Lung microvascular endothelial cell (primary cell): ENCODE measurements at regions not wholly inside any gene's neighbourhood (a gene's known extent, or its start where the extent isn't known, plus 50 kb on each side); places are given as distances from the start of the nearest gene placed in this dataset.

Experiments used
- DNase-seq, 2 donors: peaks; one replicate each; pipeline versions ENCODE4 v3.0.0 to v3.0.0-alpha.2; 2010; ENCODE audit warnings: low read depth in 2 of 2

GRCh38 chr20:40769677-40770285, 80.7 kb upstream of the MAFB start:
- no peak for DNase-seq

GRCh38 chr20:40770564-40771307, 81.7 kb upstream of the MAFB start:
- DNase-seq = no peak

GRCh38 chr20:40771308-40771610, 82.2 kb upstream of the MAFB start:
- DNase-seq = no peak

GRCh38 chr20:40771848-40772511, 82.9 kb upstream of the MAFB start:
- peak; percentile 21 to 37 for DNase-seq

- no peak for DNase-seq
Measured at GRCh38 chr20:40773376-40773775, 84.3 kb upstream of the MAFB start.

GRCh38 chr20:40774252-40774651, 85.2 kb upstream of the MAFB start:
- DNase-seq = no peak

GRCh38 chr20:40775561-40776146, 86.6 kb upstream of the MAFB start:
- DNase-seq = no peak

GRCh38 chr20:40776466-40777457, 87.7 kb upstream of the MAFB start:
- DNase-seq = no peak

GRCh38 chr20:40777653-40778052, 88.6 kb upstream of the MAFB start:
- DNase-seq = no peak

- DNase-seq = no peak
Measured at GRCh38 chr20:40778894-40779496, 90.0 kb upstream of the MAFB start.

- no peak for DNase-seq
Measured at GRCh38 chr20:40781327-40782042, 92.4 kb upstream of the MAFB start.

GRCh38 chr20:40782043-40782368, 93.0 kb upstream of the MAFB start:
- DNase-seq = no peak

GRCh38 chr20:40785346-40785745, 96.3 kb upstream of the MAFB start:
- no peak for DNase-seq

- DNase-seq = no peak
Measured at GRCh38 chr20:40786336-40786735, 97.3 kb upstream of the MAFB start.

GRCh38 chr20:40787941-40788340, 98.9 kb upstream of the MAFB start:
- no peak for DNase-seq

GRCh38 chr20:40797425-40797824, 108.4 kb upstream of the MAFB start:
- peak in 1 of 2 donors; percentile 8 for DNase-seq

- no peak for DNase-seq
Measured at GRCh38 chr20:40798066-40798465, 109.0 kb upstream of the MAFB start.

- DNase-seq = no peak
Measured at GRCh38 chr20:40802886-40803285, 113.8 kb upstream of the MAFB start.

- DNase-seq = no peak
Measured at GRCh38 chr20:40803381-40803780, 114.3 kb upstream of the MAFB start.

GRCh38 chr20:40805592-40805991, 116.6 kb upstream of the MAFB start:
- DNase-seq = no peak
